ENCODE measurements at regions not wholly inside any gene's neighbourhood (a gene's known extent, or its start where the extent isn't known, plus 50 kb on each side); places are given as distances from the start of the nearest gene placed in this dataset.

DNA sequence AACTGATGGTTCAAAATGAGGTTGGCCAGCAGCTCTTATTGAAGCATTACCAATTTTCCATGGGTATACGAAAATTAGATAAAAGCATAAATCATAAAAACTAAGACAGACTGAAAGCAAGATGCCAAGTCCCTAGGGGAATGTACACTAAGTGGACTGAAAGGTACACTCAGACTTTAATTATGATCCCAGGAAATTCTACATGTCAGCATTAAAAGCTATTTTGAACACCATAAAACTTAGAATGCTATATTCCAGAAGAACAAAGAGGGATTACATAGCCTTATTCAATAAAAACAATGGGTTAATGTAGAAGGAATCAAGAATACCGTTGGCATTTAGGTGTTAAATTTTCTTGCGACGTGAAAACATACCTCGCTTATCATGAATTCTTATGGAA is 558.5 kb downstream of the LRRIQ3 start:
- Histone ChIP-seq H3F3A (ENCODE audit: insufficient read depth, low read length, poor library complexity, severe bottlenecking) (no peaks in the 10 kb centered on the region), H3K9ac (ENCODE audit: low read length) (no peak overlapping the region), H3K27me3 (ENCODE audit: insufficient read depth, low read depth, low read length) (no peaks in the 10 kb centered on the region), H3K79me2 (replicated peaks; ENCODE audit: insufficient read depth, low read length) (no peaks in the 10 kb centered on the region), H2AFZ (ENCODE audit: low read depth, low read length) (no peak overlapping the region), H3K9me2 (ENCODE audit: insufficient read depth, low read length) (no peaks in the 10 kb centered on the region), H3K9me3 (ENCODE audit: low read length) (no peaks in the 10 kb centered on the region), H3K4me2 (ENCODE audit: low read length) (no peak overlapping the region), H3K4me3 (ENCODE audit: low read length) (no peak overlapping the region), H3K36me3 (ENCODE audit: insufficient read depth, low read length) (no peaks in the 10 kb centered on the region), H4K20me1 (ENCODE audit: insufficient read depth) (no peaks in the 10 kb centered on the region), H3K27ac (ENCODE audit: low read length) (no peak overlapping the region)
- TF ChIP-seq TAF1 (IDR thresholded peaks at IDR 0.05; ENCODE audit: low read depth) (no peak), EP300 (conservative IDR thresholded peaks at IDR 0.05; ENCODE audit: poor library complexity, severe bottlenecking) (no peak), MXI1 (conservative IDR thresholded peaks at IDR 0.05; ENCODE audit: poor library complexity, severe bottlenecking) (no peak), RAD21 (conservative IDR thresholded peaks at IDR 0.05) (no peak), SMC3 (conservative IDR thresholded peaks at IDR 0.05; ENCODE audit: poor library complexity) (no peak), EZH2 (IDR thresholded peaks at IDR 0.05; ENCODE audit: borderline replicate concordance, insufficient read depth, low read length, poor library complexity, severe bottlenecking) (no peak), POLR2AphosphoS5 (IDR thresholded peaks at IDR 0.05) (no peak)
- TF ChIP-seq, protein P1, sequence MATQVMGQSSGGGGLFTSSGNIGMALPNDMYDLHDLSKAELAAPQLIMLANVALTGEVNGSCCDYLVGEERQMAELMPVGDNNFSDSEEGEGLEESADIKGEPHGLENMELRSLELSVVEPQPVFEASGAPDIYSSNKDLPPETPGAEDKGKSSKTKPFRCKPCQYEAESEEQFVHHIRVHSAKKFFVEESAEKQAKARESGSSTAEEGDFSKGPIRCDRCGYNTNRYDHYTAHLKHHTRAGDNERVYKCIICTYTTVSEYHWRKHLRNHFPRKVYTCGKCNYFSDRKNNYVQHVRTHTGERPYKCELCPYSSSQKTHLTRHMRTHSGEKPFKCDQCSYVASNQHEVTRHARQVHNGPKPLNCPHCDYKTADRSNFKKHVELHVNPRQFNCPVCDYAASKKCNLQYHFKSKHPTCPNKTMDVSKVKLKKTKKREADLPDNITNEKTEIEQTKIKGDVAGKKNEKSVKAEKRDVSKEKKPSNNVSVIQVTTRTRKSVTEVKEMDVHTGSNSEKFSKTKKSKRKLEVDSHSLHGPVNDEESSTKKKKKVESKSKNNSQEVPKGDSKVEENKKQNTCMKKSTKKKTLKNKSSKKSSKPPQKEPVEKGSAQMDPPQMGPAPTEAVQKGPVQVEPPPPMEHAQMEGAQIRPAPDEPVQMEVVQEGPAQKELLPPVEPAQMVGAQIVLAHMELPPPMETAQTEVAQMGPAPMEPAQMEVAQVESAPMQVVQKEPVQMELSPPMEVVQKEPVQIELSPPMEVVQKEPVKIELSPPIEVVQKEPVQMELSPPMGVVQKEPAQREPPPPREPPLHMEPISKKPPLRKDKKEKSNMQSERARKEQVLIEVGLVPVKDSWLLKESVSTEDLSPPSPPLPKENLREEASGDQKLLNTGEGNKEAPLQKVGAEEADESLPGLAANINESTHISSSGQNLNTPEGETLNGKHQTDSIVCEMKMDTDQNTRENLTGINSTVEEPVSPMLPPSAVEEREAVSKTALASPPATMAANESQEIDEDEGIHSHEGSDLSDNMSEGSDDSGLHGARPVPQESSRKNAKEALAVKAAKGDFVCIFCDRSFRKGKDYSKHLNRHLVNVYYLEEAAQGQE (IDR thresholded peaks at IDR 0.05; ENCODE audit: borderline replicate concordance), result no peak
- TF ChIP-seq, protein P2, sequence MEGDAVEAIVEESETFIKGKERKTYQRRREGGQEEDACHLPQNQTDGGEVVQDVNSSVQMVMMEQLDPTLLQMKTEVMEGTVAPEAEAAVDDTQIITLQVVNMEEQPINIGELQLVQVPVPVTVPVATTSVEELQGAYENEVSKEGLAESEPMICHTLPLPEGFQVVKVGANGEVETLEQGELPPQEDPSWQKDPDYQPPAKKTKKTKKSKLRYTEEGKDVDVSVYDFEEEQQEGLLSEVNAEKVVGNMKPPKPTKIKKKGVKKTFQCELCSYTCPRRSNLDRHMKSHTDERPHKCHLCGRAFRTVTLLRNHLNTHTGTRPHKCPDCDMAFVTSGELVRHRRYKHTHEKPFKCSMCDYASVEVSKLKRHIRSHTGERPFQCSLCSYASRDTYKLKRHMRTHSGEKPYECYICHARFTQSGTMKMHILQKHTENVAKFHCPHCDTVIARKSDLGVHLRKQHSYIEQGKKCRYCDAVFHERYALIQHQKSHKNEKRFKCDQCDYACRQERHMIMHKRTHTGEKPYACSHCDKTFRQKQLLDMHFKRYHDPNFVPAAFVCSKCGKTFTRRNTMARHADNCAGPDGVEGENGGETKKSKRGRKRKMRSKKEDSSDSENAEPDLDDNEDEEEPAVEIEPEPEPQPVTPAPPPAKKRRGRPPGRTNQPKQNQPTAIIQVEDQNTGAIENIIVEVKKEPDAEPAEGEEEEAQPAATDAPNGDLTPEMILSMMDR (IDR thresholded peaks at IDR 0.05; ENCODE audit: poor library complexity, severe bottlenecking), result no peak

DNA sequence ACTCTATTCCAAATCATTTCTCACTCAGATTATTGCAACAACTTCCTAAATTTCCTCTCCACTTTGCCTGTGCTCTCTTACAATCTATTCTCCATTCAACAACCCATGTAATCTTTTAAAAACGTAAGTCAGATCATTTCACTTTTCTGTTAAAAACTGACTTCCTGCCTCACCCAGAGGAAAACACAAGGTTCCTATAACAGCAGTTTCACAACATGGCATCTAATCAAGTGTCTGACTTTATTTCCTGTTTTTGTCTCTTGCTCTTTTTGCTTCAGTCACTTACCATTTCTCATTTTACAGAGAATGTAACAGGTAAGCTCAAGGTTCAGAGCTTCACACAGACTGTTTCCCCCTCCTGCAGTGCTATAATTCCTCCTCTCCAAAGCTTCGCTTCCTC is 560.7 kb downstream of the LRRIQ3 start:
- Histone ChIP-seq H3K4me2 (ENCODE audit: low read length) (no peak overlapping the region), H4K20me1 (ENCODE audit: insufficient read depth) (no peaks in the 10 kb centered on the region), H2AFZ (ENCODE audit: low read depth, low read length) (no peak overlapping the region), H3K9ac (ENCODE audit: low read length) (no peak overlapping the region), H3K9me2 (ENCODE audit: insufficient read depth, low read length) (no peaks in the 10 kb centered on the region), H3K79me2 (replicated peaks; ENCODE audit: insufficient read depth, low read length) (no peaks in the 10 kb centered on the region), H3K9me3 (ENCODE audit: low read length) (no peaks in the 10 kb centered on the region), H3K36me3 (ENCODE audit: insufficient read depth, low read length) (no peaks in the 10 kb centered on the region), H3K27ac (ENCODE audit: low read length) (no peak overlapping the region), H3K27me3 (ENCODE audit: insufficient read depth, low read depth, low read length) (no peaks in the 10 kb centered on the region), H3F3A (ENCODE audit: insufficient read depth, low read length, poor library complexity, severe bottlenecking) (no peaks in the 10 kb centered on the region), H3K4me3 (ENCODE audit: low read length) (no peak overlapping the region)
- TF ChIP-seq EP300 (conservative IDR thresholded peaks at IDR 0.05; ENCODE audit: poor library complexity, severe bottlenecking), result no peak
- no peak for TF ChIP-seq RAD21 (conservative IDR thresholded peaks at IDR 0.05)

DNA sequence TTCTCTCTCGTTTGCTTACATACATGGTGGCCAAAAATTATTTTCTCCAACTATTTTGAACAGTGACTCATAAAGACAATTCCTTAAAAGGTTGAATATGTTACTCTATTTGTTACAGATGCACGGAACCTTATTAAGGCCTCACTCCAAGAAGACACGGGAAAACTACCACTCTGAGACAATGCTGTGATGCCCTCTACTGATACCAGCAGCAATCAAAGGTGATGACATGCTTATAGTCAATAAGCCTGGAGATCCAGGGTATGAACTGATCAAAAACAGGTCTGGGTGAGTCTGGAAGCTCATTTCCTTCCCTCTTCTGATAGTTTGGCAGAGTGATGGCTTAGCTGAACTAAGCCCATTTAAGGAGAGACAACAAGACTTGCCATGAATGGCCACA is 563.0 kb downstream of the LRRIQ3 start:
- Histone ChIP-seq H3K27me3 (ENCODE audit: insufficient read depth, low read depth, low read length) (no peaks in the 10 kb centered on the region), H3F3A (ENCODE audit: insufficient read depth, low read length, poor library complexity, severe bottlenecking) (no peaks in the 10 kb centered on the region), H3K9me3 (ENCODE audit: low read length) (no peaks in the 10 kb centered on the region), H4K20me1 (ENCODE audit: insufficient read depth) (no peaks in the 10 kb centered on the region), H3K4me3 (ENCODE audit: low read length) (no peak overlapping the region), H3K79me2 (replicated peaks; ENCODE audit: insufficient read depth, low read length) (no peaks in the 10 kb centered on the region), H3K4me2 (ENCODE audit: low read length) (no peak overlapping the region), H3K27ac (ENCODE audit: low read length) (no peak overlapping the region), H2AFZ (ENCODE audit: low read depth, low read length) (no peak overlapping the region), H3K9me2 (ENCODE audit: insufficient read depth, low read length) (no peaks in the 10 kb centered on the region), H3K9ac (ENCODE audit: low read length) (no peak overlapping the region), H3K36me3 (ENCODE audit: insufficient read depth, low read length) (no peaks in the 10 kb centered on the region)
- TF ChIP-seq TAF1 (IDR thresholded peaks at IDR 0.05; ENCODE audit: low read depth), result no peak
- TF ChIP-seq SMC3 (conservative IDR thresholded peaks at IDR 0.05; ENCODE audit: poor library complexity), result no peak
